B cell (primary cell): ENCODE measurements at regions not wholly inside any gene's neighbourhood (a gene's known extent, or its start where the extent isn't known, plus 50 kb on each side); places are given as distances from the start of the nearest gene placed in this dataset.

ENCODE experiments used
- ATAC-seq: fragments of 200-7000 bp; cut with Tn5 transposase; one replicate; pipeline ENCODE4 v1.10.0; 2021; ENCODE audit warnings: low read depth, mild to moderate bottlenecking, moderate number of reproducible peaks, moderate library complexity
- CTCF ChIA-PET: fragments of 350-600 bp; sonication (Branson Sonifier 250); formaldehyde crosslinking; loops from one replicate; lab custom pipeline; 2021; ENCODE audit warnings: antibody characterized with exemption, inconsistent platforms; lab: Charles Lee
- POLR2A ChIA-PET: fragments of 350-600 bp; sonication (Branson Sonifier 250); formaldehyde crosslinking; loops from one replicate; lab custom pipeline; 2021; ENCODE audit warnings: antibody characterized with exemption; lab: Charles Lee
- DNase-seq: peaks from one replicate; pipeline ENCODE4 v3.0.0; 2013
- H2AFZ ChIP-seq: 2 replicates; pipeline ENCODE4 v1.6.1; 2012; ENCODE audit warnings: mild to moderate bottlenecking, low read depth, low read length; ENCODE audit not compliant: insufficient read depth, poor library complexity, severe bottlenecking
- H3K27ac ChIP-seq, 2 donors: 1 replicate in 1 of 2; 2 replicates in 1 of 2; pipeline ENCODE4 v1.5.1; 2012 to 2013; ENCODE audit warnings: low read length in 2 of 2, mild to moderate bottlenecking in 2 of 2, moderate library complexity in 1 of 2
- H3K27me3 ChIP-seq, 4 experiments: fragments of 200-600 bp in 1 of 4; sonication (generic) in 1 of 4; replicated peaks in 1 of 4; 1 replicate in 2 of 4; 2 replicates in 2 of 4; pipeline versions ENCODE4 v1.6.1 to v1.7.0; 2013 to 2016; ENCODE audit warnings: low read length in 3 of 4, mild to moderate bottlenecking in 2 of 4, mixed read lengths in 1 of 4, moderate library complexity in 1 of 4; ENCODE audit not compliant: insufficient read depth in 4 of 4, control insufficient read depth in 3 of 4; ENCODE audit errors: control extremely low read depth in 1 of 4
- H3K36me3 ChIP-seq, 2 experiments: replicated peaks in 1 of 2; 1 replicate in 1 of 2; 2 replicates in 1 of 2; pipeline versions ENCODE4 v1.6.1 to v1.7.1; 2013; ENCODE audit warnings: low read length in 1 of 2; ENCODE audit not compliant: insufficient read depth in 2 of 2, control insufficient read depth in 1 of 2; ENCODE audit errors: control extremely low read depth in 1 of 2, extremely low read depth in 1 of 2
- H3K4me1 ChIP-seq, 2 donors: fragments of 200-600 bp in 1 of 2; sonication (generic) in 1 of 2; 1 replicate in 1 of 2; 2 replicates in 1 of 2; pipeline versions ENCODE4 v1.5.1 to v1.6.1; 2013 to 2017; ENCODE audit warnings: low read length in 2 of 2; ENCODE audit not compliant: control insufficient read depth in 2 of 2, insufficient read depth in 2 of 2
- H3K4me2 ChIP-seq: replicated peaks from 2 replicates; pipeline ENCODE3; 2012; ENCODE audit warnings: mild to moderate bottlenecking, low read depth, low read length; ENCODE audit not compliant: poor library complexity, severe bottlenecking
- H3K4me3 ChIP-seq, 5 experiments: fragments of 200-600 bp in 1 of 5; sonication (generic) in 1 of 5; 1 replicate in 3 of 5; 2 replicates in 2 of 5; pipeline versions ENCODE4 v1.5.1 to v1.7.0; 2011 to 2016; ENCODE audit warnings: low read length in 4 of 5, mild to moderate bottlenecking in 4 of 5, low read depth in 2 of 5, control low read depth in 1 of 5, moderate library complexity in 1 of 5; ENCODE audit not compliant: insufficient read depth in 1 of 5; ENCODE audit errors: control extremely low read depth in 1 of 5, extremely low read depth in 1 of 5
- H3K79me2 ChIP-seq: fragments of 200-600 bp; sonication (generic); one replicate; pipeline ENCODE4 v1.6.0; 2016; ENCODE audit warnings: low read length; ENCODE audit not compliant: control insufficient read depth, insufficient read depth
- H3K9ac ChIP-seq: fragments of 200-600 bp; sonication (generic); 2 replicates; pipeline ENCODE4 v1.6.1; 2017; ENCODE audit warnings: mild to moderate bottlenecking, low read length, moderate library complexity
- H3K9me3 ChIP-seq, 3 donors: one replicate each; pipeline versions ENCODE4 v1.6.1 to v1.7.1; 2013; ENCODE audit warnings: low read length in 2 of 3; ENCODE audit not compliant: control insufficient read depth in 2 of 3, insufficient read depth in 1 of 3; ENCODE audit errors: control extremely low read depth in 1 of 3
- H4K20me1 ChIP-seq: 2 replicates; pipeline ENCODE4 v1.6.0; 2012; ENCODE audit warnings: mild to moderate bottlenecking, low read length; ENCODE audit not compliant: insufficient read depth, control insufficient read depth, poor library complexity, severe bottlenecking
- H3K27ac Mint-ChIP-seq: one replicate; pipeline ENCODE4 v1.8.0; 2021; ENCODE audit warnings: mixed read lengths
- H3K27me3 Mint-ChIP-seq: one replicate; pipeline ENCODE4 v1.8.0; 2021; ENCODE audit warnings: mixed read lengths
- H3K4me1 Mint-ChIP-seq: one replicate; pipeline ENCODE4 v1.8.0; 2021; ENCODE audit warnings: mixed read lengths
- H3K4me3 Mint-ChIP-seq: one replicate; pipeline ENCODE4 v1.8.0; 2021; ENCODE audit warnings: mixed read lengths
- H3K9me3 Mint-ChIP-seq: one replicate; pipeline ENCODE4 v1.8.0; 2022; ENCODE audit warnings: mixed read lengths; ENCODE audit not compliant: insufficient read depth
- CTCF ChIP-seq: fragments of 200-600 bp; IDR thresholded peaks from one replicate; pipeline ENCODE4 v1.8.0; 2022; ENCODE audit warnings: antibody characterized with exemption, mild to moderate bottlenecking
- EZH2 ChIP-seq: IDR thresholded peaks from 2 replicates; pipeline ENCODE4 v1.6.1; 2012; ENCODE audit warnings: borderline replicate concordance, low read depth, mild to moderate bottlenecking, moderate library complexity, low read length; ENCODE audit not compliant: insufficient read depth, poor library complexity, severe bottlenecking
- WGBS: methylation state at CpG from one replicate; pipeline ENCODE4 v1.1.5; 2013; ENCODE audit warnings: missing lambda C conversion rate; ENCODE audit not compliant: insufficient coverage; 5-methylcytosine and 5-hydroxymethylcytosine counted together
- intact Hi-C: fragments of 100-400 bp; cut with micrococcal nuclease; formaldehyde crosslinking; loops from one replicate; pipeline ENCODE4 v1.10.0; 2022

GRCh38 chr2:128602038-128602698, 283.5 kb upstream of the HS6ST1 start:
- H3K9ac ChIP-seq: no peak overlapping the region
- H3K36me3 ChIP-seq: no peaks in the 10 kb centered on the region
- Mint-ChIP-seq H3K4me1 (no peaks in the 10 kb centered on the region), H3K9me3 (no peaks in the 10 kb centered on the region), H3K27me3 (no peaks in the 10 kb centered on the region), H3K4me3 (no peak overlapping the region), H3K27ac (no peak overlapping the region)
- H4K20me1 ChIP-seq: no peaks in the 10 kb centered on the region
- no peak overlapping the region for H3K4me2 ChIP-seq
- POLR2A ChIA-PET: no interaction called here
- no peak overlapping the region for H2AFZ ChIP-seq
- no peak overlapping the region for H3K4me3 ChIP-seq
- 80% methylated on average over 5 of the region's 11 CpGs for WGBS
- intact Hi-C loops: no loop called here
- CTCF ChIA-PET: no interaction called here
- H3K27me3 ChIP-seq: no peaks in the 10 kb centered on the region
- no peaks in the 10 kb centered on the region for H3K4me1 ChIP-seq
- H3K9me3 ChIP-seq: no peaks in the 10 kb centered on the region
- no peaks in the 10 kb centered on the region for H3K79me2 ChIP-seq
- DNase-seq: no peak
- no peak overlapping the region for H3K27ac ChIP-seq
- no peak for ATAC-seq
- no peak for TF ChIP-seq EZH2
- TF ChIP-seq CTCF: no peak

GRCh38 chr2:128602699-128603101, 284.0 kb upstream of the HS6ST1 start:
- CTCF ChIA-PET: no interaction called here
- no peaks in the 10 kb centered on the region for H3K27me3 Mint-ChIP-seq

More at GRCh38 chr2:128602699-128603101, 284.0 kb upstream of the HS6ST1 start:
- Histone ChIP-seq H3K4me2 (no peak overlapping the region), H3K27ac (no peak overlapping the region), H3K36me3 (no peaks in the 10 kb centered on the region), H3K79me2 (no peaks in the 10 kb centered on the region), H3K4me3 (no peak overlapping the region), H3K27me3 (no peaks in the 10 kb centered on the region), H4K20me1 (no peaks in the 10 kb centered on the region), H3K4me1 (no peaks in the 10 kb centered on the region), H2AFZ (no peak overlapping the region), H3K9me3 (no peaks in the 10 kb centered on the region), H3K9ac (no peak overlapping the region)
- Mint-ChIP-seq H3K4me3 (no peak overlapping the region), H3K4me1 (no peaks in the 10 kb centered on the region), H3K27ac (no peak overlapping the region), H3K9me3 (no peaks in the 10 kb centered on the region)
- intact Hi-C loops: no loop called here
- ATAC-seq: no peak
- DNase-seq: no peak
- WGBS: 86% methylated on average over 14 of the region's 14 CpGs
- POLR2A ChIA-PET: no interaction called here
- no peak for TF ChIP-seq EZH2
- TF ChIP-seq CTCF: no peak
